ENCODE measurements at regions not wholly inside any gene's neighbourhood (a gene's known extent, or its start where the extent isn't known, plus 50 kb on each side); places are given as distances from the start of the nearest gene placed in this dataset.
A peak's percentile ranks its signal among the peaks of the same experiment; 100 is the strongest.

DNA sequence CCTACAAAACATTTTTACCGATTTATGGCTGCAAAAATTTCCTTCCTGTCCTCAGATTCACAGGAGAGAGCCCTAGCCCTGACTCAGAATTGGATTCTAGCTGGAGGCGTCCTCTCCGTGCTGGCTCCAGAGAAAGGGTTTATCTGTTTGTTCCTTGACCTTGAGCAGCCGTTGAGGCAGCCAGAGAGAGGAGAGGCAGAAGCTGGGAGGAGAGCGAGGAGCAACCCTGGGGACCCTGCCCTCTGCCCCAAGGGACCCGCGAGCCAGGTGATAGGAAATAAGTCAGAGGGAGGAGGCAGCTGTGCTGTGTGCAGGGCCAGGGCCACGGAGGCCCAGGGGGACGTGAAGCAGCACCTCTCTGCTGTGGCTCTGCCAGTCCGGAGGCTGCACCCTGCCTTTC is 75.6 kb downstream of the IGLL1 start:
- H3K9me1 ChIP-seq (ENCODE audit: control insufficient read depth, insufficient read depth, low read length) = no peaks in the 10 kb centered on the region
- ATAC-seq (no peak; the same call in 2 of the 3 replicates), FAIRE-seq (no peak), DNase-seq (ENCODE audit: extremely low read depth in 1 of 4, low spot score in 3 of 4) (no peak)
- no peaks in the 10 kb centered on the region for H3K79me2 ChIP-seq (ENCODE audit: control insufficient read depth, insufficient read depth, low read length)
- TF ChIP-seq ZKSCAN1 (IDR thresholded peaks at IDR 0.05; ENCODE audit: low read depth, low read length) = no peak
- TF ChIP-seq MEF2D (tag; conservative IDR thresholded peaks at IDR 0.05; ENCODE audit: low read depth) = no peak
- TF ChIP-seq PTRF (tag; IDR thresholded peaks at IDR 0.05) = no peak
- no peak for TF ChIP-seq NFIC (IDR thresholded peaks at IDR 0.05)
- TF ChIP-seq ATF3 (IDR thresholded peaks at IDR 0.05) = no peak
- TF ChIP-seq ATF3 (CRISPR knock-in tag; conservative IDR thresholded peaks at IDR 0.05) = no peak
- no peak for TF ChIP-seq MYC (IDR thresholded peaks at IDR 0.05; ENCODE audit: low read depth, low read length)
- no peak for TF ChIP-seq MYC (CRISPR knock-in tag; IDR thresholded peaks at IDR 0.05; ENCODE audit: borderline replicate concordance, low read depth)
- no peak for TF ChIP-seq PHB (CRISPR knock-in tag; IDR thresholded peaks at IDR 0.05)
- TF ChIP-seq, protein P1, sequence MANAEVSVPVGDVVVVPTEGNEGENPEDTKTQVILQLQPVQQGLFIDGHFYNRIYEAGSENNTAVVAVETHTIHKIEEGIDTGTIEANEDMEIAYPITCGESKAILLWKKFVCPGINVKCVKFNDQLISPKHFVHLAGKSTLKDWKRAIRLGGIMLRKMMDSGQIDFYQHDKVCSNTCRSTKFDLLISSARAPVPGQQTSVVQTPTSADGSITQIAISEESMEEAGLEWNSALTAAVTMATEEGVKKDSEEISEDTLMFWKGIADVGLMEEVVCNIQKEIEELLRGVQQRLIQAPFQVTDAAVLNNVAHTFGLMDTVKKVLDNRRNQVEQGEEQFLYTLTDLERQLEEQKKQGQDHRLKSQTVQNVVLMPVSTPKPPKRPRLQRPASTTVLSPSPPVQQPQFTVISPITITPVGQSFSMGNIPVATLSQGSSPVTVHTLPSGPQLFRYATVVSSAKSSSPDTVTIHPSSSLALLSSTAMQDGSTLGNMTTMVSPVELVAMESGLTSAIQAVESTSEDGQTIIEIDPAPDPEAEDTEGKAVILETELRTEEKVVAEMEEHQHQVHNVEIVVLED (CRISPR knock-in tag; IDR thresholded peaks at IDR 0.05) = no peak
- no peak for TF ChIP-seq GTF2E2 (tag; IDR thresholded peaks at IDR 0.05)
- no peak for TF ChIP-seq PREB (CRISPR knock-in tag; IDR thresholded peaks at IDR 0.05)
- TF ChIP-seq, protein P2, sequence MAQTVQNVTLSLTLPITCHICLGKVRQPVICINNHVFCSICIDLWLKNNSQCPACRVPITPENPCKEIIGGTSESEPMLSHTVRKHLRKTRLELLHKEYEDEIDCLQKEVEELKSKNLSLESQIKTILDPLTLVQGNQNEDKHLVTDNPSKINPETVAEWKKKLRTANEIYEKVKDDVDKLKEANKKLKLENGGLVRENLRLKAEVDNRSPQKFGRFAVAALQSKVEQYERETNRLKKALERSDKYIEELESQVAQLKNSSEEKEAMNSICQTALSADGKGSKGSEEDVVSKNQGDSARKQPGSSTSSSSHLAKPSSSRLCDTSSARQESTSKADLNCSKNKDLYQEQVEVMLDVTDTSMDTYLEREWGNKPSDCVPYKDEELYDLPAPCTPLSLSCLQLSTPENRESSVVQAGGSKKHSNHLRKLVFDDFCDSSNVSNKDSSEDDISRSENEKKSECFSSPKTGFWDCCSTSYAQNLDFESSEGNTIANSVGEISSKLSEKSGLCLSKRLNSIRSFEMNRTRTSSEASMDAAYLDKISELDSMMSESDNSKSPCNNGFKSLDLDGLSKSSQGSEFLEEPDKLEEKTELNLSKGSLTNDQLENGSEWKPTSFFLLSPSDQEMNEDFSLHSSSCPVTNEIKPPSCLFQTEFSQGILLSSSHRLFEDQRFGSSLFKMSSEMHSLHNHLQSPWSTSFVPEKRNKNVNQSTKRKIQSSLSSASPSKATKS (CRISPR knock-in tag; IDR thresholded peaks at IDR 0.05) = no peak
- no peak for TF ChIP-seq C11orf30 (IDR thresholded peaks at IDR 0.05; ENCODE audit: low read depth)
- no peak for TF ChIP-seq STAT5B (CRISPR knock-in tag; IDR thresholded peaks at IDR 0.05)
- TF ChIP-seq ZNF551 (CRISPR knock-in tag; IDR thresholded peaks at IDR 0.05) = no peak
- no peaks in the 10 kb centered on the region for H3K36me3 ChIP-seq (ENCODE audit: control insufficient read depth, insufficient read depth, low read length)
- no peak overlapping the region for H3K27ac ChIP-seq (ENCODE audit: extremely low read depth, low read depth, low read length)
- H3K4me1 ChIP-seq (replicated peaks in 1 of 2; ENCODE audit: control insufficient read depth in 2 of 2, insufficient read depth in 2 of 2, low read length in 2 of 2) = peaks cover 0 to 5% of the 10 kb centered on the region in 2 experiments; a peak in 3 of 5 replicates
- peaks cover 0 to 4% of the 10 kb centered on the region in 2 experiments; a peak in 1 of 5 replicates for H3K27me3 ChIP-seq (ENCODE audit: control insufficient read depth in 2 of 2, insufficient read depth in 2 of 2, low read length in 2 of 2)
- in situ Hi-C loops (cut with MboI) (no loop called here), intact Hi-C loops (cut with micrococcal nuclease) (no loop called here)
- H3K4me2 ChIP-seq (ENCODE audit: insufficient read depth, low read length) = no peak overlapping the region
- H3K4me3 ChIP-seq = no peak overlapping the region
- peak overlapping the region; percentile 51; the same call in 1 of the 2 replicates for H2AFZ ChIP-seq (ENCODE audit: low read depth, low read length)
- 9% methylated on average over 6 of the region's 10 CpGs for WGBS (ENCODE audit: insufficient coverage, low coverage, missing lambda C conversion rate)
- BruUV-seq (replicated peaks) = no TSS peak
- 0 out of 4 replicates have a peak overlapping the region, but pooled peaks of 1 of the 2 experiments have one; percentile 28 for H3K9ac ChIP-seq (ENCODE audit: insufficient read depth in 1 of 2, low read depth in 2 of 2, low read length in 2 of 2)
- ChIA-PET CTCF (ENCODE audit: low intra/inter-chr PET ratio) (no interaction called here), POLR2A (interaction anchor here (0.6 kb wide), 1 partner anchor 1056 kb away, joined by 3 read pairs; no protein-coding TSS in a partner anchor)
- H3K9me3 ChIP-seq (replicated peaks; ENCODE audit: control insufficient read depth, insufficient read depth, low read depth, low read length) = no peaks in the 10 kb centered on the region
- H4K20me1 ChIP-seq (replicated peaks; ENCODE audit: control insufficient read depth, insufficient read depth, low read length) = no peaks in the 10 kb centered on the region

All from K562 (cell line).